Adrenal gland (tissue), 9 donors: ENCODE measurements at regions not wholly inside any gene's neighbourhood (a gene's known extent, or its start where the extent isn't known, plus 50 kb on each side); places are given as distances from the start of the nearest gene placed in this dataset.

ENCODE experiments used
- DNase-seq, 7 donors: peaks; one replicate each; pipeline ENCODE4 v3.0.0-alpha.2; 2019 to 2020
- H3K27ac ChIP-seq, 5 donors: fragments of 200-600 bp; sonication (generic) in 4 of 5; 1 replicate in 3 of 5; 2 replicates in 2 of 5; pipeline versions ENCODE4 v1.5.1 to v1.8.0; 2016 to 2020; ENCODE audit warnings: mild to moderate bottlenecking in 1 of 5
- H3K27me3 ChIP-seq: fragments of 200-600 bp; 2 replicates; pipeline ENCODE4 v1.8.0; 2021
- H3K36me3 ChIP-seq, 2 donors: fragments of 200-600 bp; replicated peaks in 1 of 2; 1 replicate in 1 of 2; 2 replicates in 1 of 2; pipeline versions ENCODE4 v1.5.1 to v1.8.0; 2018 to 2022
- H3K4me1 ChIP-seq, 2 donors: fragments of 200-600 bp; replicated peaks in 1 of 2; 1 replicate in 1 of 2; 2 replicates in 1 of 2; pipeline versions ENCODE4 v1.5.1 to v1.8.0; 2018 to 2021
- H3K4me3 ChIP-seq, 4 donors: fragments of 200-600 bp; sonication (generic) in 3 of 4; one replicate each; pipeline ENCODE4 v1.5.1; 2016 to 2018
- H3K9me3 ChIP-seq, 3 donors: fragments of 200-600 bp; sonication (generic) in 1 of 3; replicated peaks in 1 of 3; 1 replicate in 2 of 3; 2 replicates in 1 of 3; pipeline versions ENCODE4 v1.5.1 to v1.8.0; 2016 to 2021
- CTCF ChIP-seq, 6 experiments: fragments of 450-650 bp in 4 of 6; fragments of 200-600 bp in 2 of 6; sonication (generic) in 1 of 6; IDR thresholded peaks; 1 replicate in 5 of 6; 2 replicates in 1 of 6; pipeline versions ENCODE4 v1.5.1 to v1.8.0; 2016 to 2021; ENCODE audit warnings: antibody characterized with exemption in 6 of 6, mild to moderate bottlenecking in 2 of 6, moderate library complexity in 1 of 6
- POLR2A ChIP-seq, 2 donors: fragments of 450-650 bp; IDR thresholded peaks; one replicate each; pipeline ENCODE4 v1.6.1; 2017; ENCODE audit warnings: antibody characterized with exemption in 2 of 2, mild to moderate bottlenecking in 2 of 2, moderate library complexity in 1 of 2
- WGBS, 4 donors: extraction: QIAGEN DNeasy Blood & Tissue Kit in 2 of 4; methylation state at CpG; one replicate each; pipeline versions ENCODE4 v1.1.5 to v1.1.7; 2013 to 2017; 5-methylcytosine and 5-hydroxymethylcytosine counted together
- intact Hi-C, 2 donors: fragments of 100-400 bp; cut with DNase I; formaldehyde crosslinking; loops; one replicate each; pipeline versions ENCODE4 v1.14.1 to v1.15.0; 2022 to 2023
- donor health status: healthy with polysubstance abuse.
- donor health status: Bipolar disorder and iron deficiency.
- donor health status: DM: yes; HTN: yes; CAD: no.
- donor health status: DM: no; HTN: no; CAD: no.
- donor health status: DM: no; HTN: no; CAD: no.

GRCh38 chr3:135491491-135492205 lies 473.9 kb upstream of the PPP2R3A start:
- 70 to 82% (median 80%) methylated on average over 5 of the region's 5 CpGs for WGBS, 4 donors
- Histone ChIP-seq H3K36me3 (no peaks in the 10 kb centered on the region), H3K9me3 (no peaks in the 10 kb centered on the region), H3K27me3 (peaks cover 5% of the 10 kb centered on the region), H3K4me1 (no peaks in the 10 kb centered on the region), H3K27ac (no peak overlapping the region), H3K4me3 (no peak overlapping the region)
- intact Hi-C loops = loop anchor here in 1 of 2 donors (10.0 kb wide), 1 partner anchor 887 kb away; no protein-coding TSS in a partner anchor
- no peak for DNase-seq
- TF ChIP-seq CTCF (IDR thresholded peaks at IDR 0.05) = no peak
- no peak for TF ChIP-seq POLR2A (IDR thresholded peaks at IDR 0.05)

GRCh38 chr3:135495891-135496290 lies 469.6 kb upstream of the PPP2R3A start:
- WGBS, 4 donors = 66 to 77% (median 72%) methylated on average over 2 to 3 of the region's 3 CpGs

GRCh38 chr3:135497979-135498378 lies 467.5 kb upstream of the PPP2R3A start:
- H3K4me1 ChIP-seq = no peaks in the 10 kb centered on the region
- WGBS, 4 donors = 83 to 91% (median 89%) methylated on average over 5 of the region's 5 CpGs
- no peak for DNase-seq
- H3K9me3 ChIP-seq = no peaks in the 10 kb centered on the region
- intact Hi-C loops = loop anchor here in 1 of 2 donors (10.0 kb wide), 1 partner anchor 893 kb away; no protein-coding TSS in a partner anchor
- TF ChIP-seq POLR2A (IDR thresholded peaks at IDR 0.05) (no peak), CTCF (IDR thresholded peaks at IDR 0.05) (no peak)
- H3K36me3 ChIP-seq = no peaks in the 10 kb centered on the region
- H3K4me3 ChIP-seq = no peak overlapping the region
- no peak overlapping the region for H3K27ac ChIP-seq
- H3K27me3 ChIP-seq = peaks cover 2% of the 10 kb centered on the region

More at GRCh38 chr3:135495891-135496290, 469.6 kb upstream of the PPP2R3A start:
- DNase-seq = no peak
- H3K27me3 ChIP-seq = peaks cover 5% of the 10 kb centered on the region
- H3K27ac ChIP-seq = no peak overlapping the region
- no peaks in the 10 kb centered on the region for H3K9me3 ChIP-seq
- no peaks in the 10 kb centered on the region for H3K4me1 ChIP-seq
- H3K4me3 ChIP-seq = no peak overlapping the region
- intact Hi-C loops = loop anchor here in 1 of 2 donors (10.0 kb wide), 1 partner anchor 891 kb away; no protein-coding TSS in a partner anchor
- TF ChIP-seq CTCF (IDR thresholded peaks at IDR 0.05) (no peak), POLR2A (IDR thresholded peaks at IDR 0.05) (no peak)
- H3K36me3 ChIP-seq = no peaks in the 10 kb centered on the region

GRCh38 chr3:135499426-135499825 lies 466.1 kb upstream of the PPP2R3A start:
- Histone ChIP-seq H3K9me3 (no peaks in the 10 kb centered on the region), H3K27ac (no peak overlapping the region)

More at GRCh38 chr3:135499426-135499825, 466.1 kb upstream of the PPP2R3A start:
- Histone ChIP-seq H3K27me3 (no peaks in the 10 kb centered on the region), H3K36me3 (no peaks in the 10 kb centered on the region), H3K4me1 (no peaks in the 10 kb centered on the region), H3K4me3 (no peak overlapping the region)
- TF ChIP-seq POLR2A (IDR thresholded peaks at IDR 0.05) = no peak
- TF ChIP-seq CTCF (IDR thresholded peaks at IDR 0.05) = no peak
- WGBS, 4 donors = 93 to 94% (median 93%) methylated on average over 2 of the region's 2 CpGs
- intact Hi-C loops = loop anchor here in 1 of 2 donors (10.0 kb wide), 1 partner anchor 895 kb away; no protein-coding TSS in a partner anchor
- DNase-seq = no peak
